Pancreas (tissue), 10 donors: ENCODE measurements at regions not wholly inside any gene's neighbourhood (a gene's known extent, or its start where the extent isn't known, plus 50 kb on each side); places are given as distances from the start of the nearest gene placed in this dataset.
"Not testable (repeated sequence)": the region's sequence is repeated elsewhere in the genome, so short reads cannot be mapped to it uniquely, and the experiment has no call there.

Experiments
- ATAC-seq, 4 donors: fragments of 200-7000 bp; cut with Tn5 transposase; one replicate each; pipeline versions ENCODE4 v1.8.0 to v1.9.1; 2020; ENCODE audit warnings: mild to moderate bottlenecking in 4 of 4, moderate library complexity in 4 of 4
- DNase-seq, 6 donors: peaks; one replicate each; pipeline ENCODE4 v3.0.0-alpha.2; 2020
- FAIRE-seq: peaks from 2 replicates; lab custom pipeline; 2012; peaks lifted over from hg19 to GRCh38; lab: Jason Lieb, UNC
- H3K27ac ChIP-seq, 4 donors: fragments of 200-600 bp; sonication (generic); 1 replicate in 3 of 4; 2 replicates in 1 of 4; pipeline versions ENCODE4 v1.5.0 to v1.8.0; 2020
- H3K27me3 ChIP-seq, 4 donors: fragments of 200-600 bp; one replicate each; pipeline ENCODE4 v1.8.0; 2021
- H3K36me3 ChIP-seq, 3 donors: fragments of 200-600 bp; sonication (generic) in 1 of 3; one replicate each; pipeline versions ENCODE4 v1.5.0 to v1.8.0; 2020 to 2021
- H3K4me1 ChIP-seq, 3 donors: fragments of 200-600 bp; one replicate each; pipeline ENCODE4 v1.8.0; 2021
- H3K4me3 ChIP-seq, 4 donors: fragments of 200-600 bp; sonication (generic) in 2 of 4; one replicate each; pipeline versions ENCODE4 v1.5.0 to v1.8.0; 2020 to 2021
- H3K9me3 ChIP-seq, 4 donors: fragments of 200-600 bp; one replicate each; pipeline ENCODE4 v1.8.0; 2021
- CTCF ChIP-seq, 4 donors: fragments of 200-600 bp; sonication (generic) in 3 of 4; IDR thresholded peaks; one replicate each; pipeline versions ENCODE4 v1.5.0 to v1.8.0; 2021; ENCODE audit warnings: antibody characterized with exemption in 4 of 4
- WGBS, 2 donors: extraction: QIAGEN DNeasy Blood & Tissue Kit; methylation state at CpG; one replicate each; pipeline ENCODE4 v1.1.7; 2013; 5-methylcytosine and 5-hydroxymethylcytosine counted together
- intact Hi-C, 3 donors: fragments of 100-400 bp; cut with DNase I; formaldehyde crosslinking; loops; one replicate each; pipeline versions ENCODE4 v1.11.1 to v1.14.2; 2022
- donor health status: healthy with polysubstance abuse.
- donor health status: DM: no; HTN: no; CAD: no; lungs with moderate emphysema.
- donor health status: DM: no; HTN: no; CAD: no.
- donor health status: control.
- donor health status: control.
- donor health status: Bipolar disorder and iron deficiency.
- donor health status: DM: yes; HTN: yes; CAD: no.
- donor health status: DM: no; HTN: no; CAD: no.
- donor health status: DM: no; HTN: no; CAD: no.
- donor health status: DM: yes; HTN: yes; CAD: no.

- Histone ChIP-seq H3K27me3 (no peaks in the 10 kb centered on the region), H3K4me1 (no peaks in the 10 kb centered on the region), H3K4me3 (no peak overlapping the region), H3K36me3 (no peaks in the 10 kb centered on the region), H3K9me3 (no peaks in the 10 kb centered on the region), H3K27ac (no peak overlapping the region)
- FAIRE-seq, result no peak
- intact Hi-C loops, result no loop called here
- WGBS, 2 donors, result 86 to 90% methylated on average over 4 of the region's 4 CpGs
- no peak for TF ChIP-seq CTCF (IDR thresholded peaks at IDR 0.05)
- DNase-seq, result no peak
- no peak for ATAC-seq
These were observed 81.6 kb upstream of the EZR start for GRCh38 chr6:158900663-158901312.

DNA sequence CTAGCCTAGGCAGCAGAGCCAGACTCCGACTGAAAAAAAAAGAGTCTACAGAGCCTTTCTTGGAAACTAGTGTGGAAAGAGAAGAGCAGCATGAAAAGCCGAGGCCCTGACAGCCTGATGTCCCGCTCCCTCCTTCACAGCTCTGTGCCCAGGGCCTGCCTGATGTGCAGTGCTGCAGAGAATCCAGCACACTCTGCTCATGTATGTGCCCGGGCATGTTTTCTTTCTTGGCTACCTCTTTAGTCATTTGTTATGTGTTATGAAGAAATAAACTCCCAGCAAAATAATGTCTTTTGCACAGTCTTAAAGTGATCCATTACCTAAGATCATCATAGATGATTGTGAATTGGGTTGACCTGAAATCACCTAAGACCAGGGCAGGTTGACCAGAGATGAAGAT lies 78.1 kb upstream of the EZR start:
- no peak for TF ChIP-seq CTCF (IDR thresholded peaks at IDR 0.05)
- 95 to 96% methylated on average over 4 of the region's 4 CpGs for WGBS, 2 donors
- no peak overlapping the region for H3K27ac ChIP-seq
- no peak for ATAC-seq
- H3K9me3 ChIP-seq, result no peaks in the 10 kb centered on the region
- H3K27me3 ChIP-seq, result no peaks in the 10 kb centered on the region
- DNase-seq, result no peak
- intact Hi-C loops, result no loop called here
- H3K36me3 ChIP-seq, result no peaks in the 10 kb centered on the region
- no peak for FAIRE-seq
- H3K4me3 ChIP-seq, result no peak overlapping the region
- no peaks in the 10 kb centered on the region for H3K4me1 ChIP-seq

DNA sequence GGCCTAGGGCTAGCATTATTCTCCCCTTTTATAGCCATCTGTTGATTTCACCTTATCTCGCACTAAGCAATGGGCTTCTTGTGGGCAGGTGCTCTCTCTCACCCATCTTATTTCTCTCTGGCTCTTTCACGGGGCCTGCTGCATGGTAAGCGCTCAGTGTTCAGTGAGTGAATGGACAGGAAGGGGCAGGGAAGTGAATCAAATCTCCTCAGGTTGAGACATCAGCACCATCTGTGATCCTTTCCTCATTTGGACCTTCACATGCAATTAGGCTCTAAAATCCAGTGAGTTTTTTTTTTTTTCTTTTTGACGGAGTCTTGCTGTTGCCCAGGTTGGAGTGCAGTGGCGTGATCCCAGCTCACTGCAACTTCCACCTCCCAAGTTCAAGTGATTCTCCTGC lies 76.5 kb upstream of the EZR start:
- Histone ChIP-seq H3K27ac (no peak overlapping the region), H3K4me3 (no peak overlapping the region), H3K4me1 (no peaks in the 10 kb centered on the region), H3K27me3 (no peaks in the 10 kb centered on the region), H3K36me3 (no peaks in the 10 kb centered on the region), H3K9me3 (no peaks in the 10 kb centered on the region)
- 83 to 94% methylated on average over 5 of the region's 5 CpGs for WGBS, 2 donors
- intact Hi-C loops, result no loop called here
- no peak for ATAC-seq
- TF ChIP-seq CTCF (IDR thresholded peaks at IDR 0.05), result no peak
- no peak for FAIRE-seq
- no peak for DNase-seq

DNA sequence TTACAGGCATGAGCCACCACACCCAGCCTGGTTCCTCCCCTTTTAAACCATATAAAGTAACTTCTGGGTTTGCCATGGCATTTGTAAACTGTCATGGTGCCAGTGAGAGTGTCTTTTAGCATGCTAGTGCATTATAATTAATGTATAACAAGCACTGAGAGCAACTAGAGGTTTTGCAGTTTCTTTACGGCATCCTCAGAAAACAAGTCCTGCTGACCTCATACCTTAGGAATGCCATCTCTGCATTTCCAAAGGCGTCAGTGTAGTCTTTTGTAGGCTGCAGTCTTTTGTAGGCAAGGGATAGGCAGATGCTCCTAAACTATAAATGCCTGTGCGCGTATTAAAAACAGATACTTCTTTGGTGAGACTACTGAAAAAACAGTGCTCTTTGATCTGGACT lies 75.0 kb upstream of the EZR start:
- no peak for TF ChIP-seq CTCF (IDR thresholded peaks at IDR 0.05)
- FAIRE-seq (no peak), ATAC-seq (no peak), DNase-seq (no peak)
- no peaks in the 10 kb centered on the region for H3K4me1 ChIP-seq
- 83% methylated on average over 4 of the region's 4 CpGs for WGBS, 2 donors
- no peak overlapping the region for H3K27ac ChIP-seq
- intact Hi-C loops, result no loop called here
- H3K36me3 ChIP-seq, result no peaks in the 10 kb centered on the region
- no peak overlapping the region for H3K4me3 ChIP-seq
- H3K27me3 ChIP-seq, result no peaks in the 10 kb centered on the region
- H3K9me3 ChIP-seq, result no peaks in the 10 kb centered on the region

- Histone ChIP-seq H3K4me1 (no peaks in the 10 kb centered on the region), H3K9me3 (no peaks in the 10 kb centered on the region), H3K36me3 (no peaks in the 10 kb centered on the region), H3K27ac (no peak overlapping the region), H3K4me3 (no peak overlapping the region), H3K27me3 (no peaks in the 10 kb centered on the region)
- 75 to 83% methylated on average over 3 of the region's 3 CpGs for WGBS, 2 donors
- TF ChIP-seq CTCF (IDR thresholded peaks at IDR 0.05), result no peak
- ATAC-seq (no peak), DNase-seq (no peak), FAIRE-seq (no peak)
- intact Hi-C loops, result no loop called here
These were observed 73.1 kb upstream of the EZR start for GRCh38 chr6:158892266-158892665.

GRCh38 chr6:158891560-158891959 lies 72.4 kb upstream of the EZR start:
- H3K36me3 ChIP-seq, ATAC-seq, H3K27me3 ChIP-seq, FAIRE-seq, H3K9me3 ChIP-seq, H3K4me3 ChIP-seq, H3K4me1 ChIP-seq, DNase-seq, intact Hi-C loops, H3K27ac ChIP-seq: not testable (repeated sequence)
- 96 to 97% methylated on average over 6 of the region's 6 CpGs for WGBS, 2 donors

DNA sequence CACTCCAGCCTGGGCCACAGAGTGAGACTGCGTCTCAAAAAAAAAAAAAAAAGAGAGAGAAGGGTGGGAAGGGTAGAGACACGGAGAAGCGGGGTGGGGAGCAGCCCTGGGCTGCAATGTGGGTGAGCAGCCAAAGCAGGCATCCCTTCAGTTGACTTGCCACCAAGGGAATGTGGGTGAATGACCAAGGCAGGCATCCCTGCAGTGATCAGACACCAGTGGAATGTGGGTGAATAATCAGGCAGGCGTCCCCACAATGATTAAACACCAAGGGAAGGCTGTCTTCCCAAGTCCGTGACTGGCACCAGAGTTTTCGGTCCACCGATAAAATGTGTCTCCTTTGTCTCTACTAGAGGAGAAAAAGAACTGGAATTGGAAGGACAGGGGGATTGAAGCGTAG lies 69.0 kb upstream of the EZR start:
- 94 to 99% methylated on average over 8 of the region's 8 CpGs for WGBS, 2 donors
- DNase-seq, FAIRE-seq, H3K4me1 ChIP-seq, H3K27me3 ChIP-seq, H3K4me3 ChIP-seq, H3K27ac ChIP-seq, ATAC-seq, H3K9me3 ChIP-seq, intact Hi-C loops, H3K36me3 ChIP-seq: not testable (repeated sequence)
